8988T (cell line): ENCODE measurements at regions not wholly inside any gene's neighbourhood (a gene's known extent, or its start where the extent isn't known, plus 50 kb on each side); places are given as distances from the start of the nearest gene placed in this dataset.
A peak's percentile ranks its signal among the peaks of the same experiment; 100 is the strongest.
"Not testable (repeated sequence)": the region's sequence is repeated elsewhere in the genome, so short reads cannot be mapped to it uniquely, and the experiment has no call there.

Experiments
- DNase-seq: peaks from one replicate; pipeline ENCODE4 v3.0.0; 2011

DNA sequence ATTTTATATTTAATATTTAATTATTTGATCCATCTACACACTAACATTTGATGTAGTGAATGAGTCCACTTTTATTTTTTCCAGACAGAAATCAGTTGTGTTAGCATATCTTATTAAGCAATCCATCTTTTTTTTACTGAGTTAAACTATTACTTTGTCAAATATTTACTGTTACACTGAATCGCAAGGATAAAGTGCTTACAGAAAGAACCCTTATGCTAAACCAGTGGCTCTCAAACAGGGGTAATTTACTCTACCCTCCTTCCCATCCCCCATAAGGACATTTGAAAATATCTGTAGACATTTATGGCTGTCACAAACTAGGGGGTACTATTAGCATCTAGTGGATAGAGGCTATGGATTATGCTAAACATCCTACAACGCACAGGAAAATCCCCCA lies 508.2 kb downstream of the C12orf50 start:
- no peak for DNase-seq

DNA sequence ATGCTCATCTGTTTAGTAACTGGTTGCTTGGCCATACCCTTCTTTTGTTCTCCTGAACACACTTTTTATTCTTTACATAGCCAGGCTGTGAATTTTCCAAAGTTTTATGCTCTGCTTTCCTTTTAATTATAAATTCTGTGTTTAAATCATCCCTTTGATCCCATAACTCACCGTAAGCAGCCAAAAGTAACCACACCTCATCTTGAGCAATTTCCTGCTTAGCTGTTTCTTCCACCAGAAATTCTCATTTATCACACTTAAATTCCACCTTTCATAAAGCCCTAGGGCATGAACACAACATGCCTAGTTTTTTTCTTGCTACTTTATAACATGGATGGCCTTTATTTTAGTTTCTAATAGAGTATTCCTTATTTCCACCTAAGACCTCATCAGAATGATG lies 510.7 kb downstream of the C12orf50 start:
- DNase-seq: no peak

DNA sequence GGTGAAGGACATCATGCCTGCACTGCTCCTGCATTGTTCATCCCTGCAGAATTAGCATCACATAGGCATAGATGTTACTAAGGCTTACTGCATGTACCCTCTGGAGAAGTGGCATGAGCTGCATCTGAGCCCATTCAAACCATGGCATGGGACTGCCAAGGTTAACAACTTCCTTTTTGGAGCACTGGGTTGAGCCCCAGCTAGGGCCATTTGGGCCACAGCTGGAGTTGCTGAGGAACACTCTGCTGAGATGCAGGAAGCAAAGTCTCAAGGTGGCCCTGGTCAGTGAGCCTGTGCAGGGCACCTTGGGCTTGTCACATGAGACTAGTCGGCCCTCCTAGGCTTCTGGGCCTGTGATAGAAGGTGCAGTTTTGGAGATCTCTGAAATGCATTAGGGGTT lies 511.2 kb downstream of the C12orf50 start:
- no peak for DNase-seq

DNA sequence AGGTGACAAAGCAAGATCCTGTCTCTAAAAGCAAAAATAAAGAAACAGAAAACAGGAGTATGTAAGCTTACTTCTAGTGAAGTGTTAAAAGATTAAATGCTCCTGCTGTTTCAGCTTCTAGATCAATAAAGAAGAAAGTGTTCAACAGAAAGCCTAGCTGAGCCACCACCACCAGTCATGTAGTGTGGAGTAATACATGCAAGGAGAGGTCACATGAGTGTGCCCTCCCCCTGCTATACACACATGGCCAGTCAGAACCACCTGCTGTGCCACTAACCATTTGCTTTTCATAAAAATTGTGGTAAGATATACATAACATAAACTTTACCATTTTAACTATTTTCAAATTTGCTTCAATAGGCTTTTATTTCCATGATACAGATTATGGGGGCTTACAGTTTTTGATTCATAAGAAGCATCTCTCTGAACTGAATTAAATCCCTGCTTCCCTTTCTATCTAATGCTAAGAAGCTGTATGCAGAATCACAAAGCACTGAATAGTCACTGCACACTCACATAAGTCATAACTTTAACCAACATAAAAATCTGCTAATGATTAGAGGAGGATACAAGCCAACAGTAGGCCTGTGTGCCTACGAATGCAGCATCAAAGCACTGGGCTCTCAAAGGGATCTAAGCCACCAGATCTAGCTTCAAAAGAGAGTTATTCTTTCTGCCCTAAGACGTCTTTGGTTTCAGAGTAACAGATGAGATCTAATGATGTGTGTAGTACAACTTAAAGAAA lies 515.5 kb downstream of the C12orf50 start:
- DNase-seq: no peak

DNA sequence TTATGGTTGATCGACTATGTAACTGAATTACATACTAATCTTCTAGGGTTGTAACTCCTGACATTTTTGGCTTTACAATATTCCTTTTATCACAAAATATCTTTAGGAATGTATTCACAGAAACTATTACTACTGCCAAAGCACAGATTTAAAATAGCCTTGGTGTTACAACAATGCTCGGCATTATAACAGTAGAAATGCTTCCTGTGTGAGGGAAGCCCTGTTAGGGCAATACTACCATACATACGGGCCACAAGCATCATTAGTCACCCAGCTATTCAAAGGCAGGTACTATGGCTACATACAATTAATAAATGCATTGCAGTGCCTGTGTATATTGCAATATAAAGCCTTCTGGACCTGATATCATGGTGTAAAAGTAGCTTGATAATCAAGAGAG lies 517.8 kb downstream of the C12orf50 start:
- DNase-seq: no peak

DNA sequence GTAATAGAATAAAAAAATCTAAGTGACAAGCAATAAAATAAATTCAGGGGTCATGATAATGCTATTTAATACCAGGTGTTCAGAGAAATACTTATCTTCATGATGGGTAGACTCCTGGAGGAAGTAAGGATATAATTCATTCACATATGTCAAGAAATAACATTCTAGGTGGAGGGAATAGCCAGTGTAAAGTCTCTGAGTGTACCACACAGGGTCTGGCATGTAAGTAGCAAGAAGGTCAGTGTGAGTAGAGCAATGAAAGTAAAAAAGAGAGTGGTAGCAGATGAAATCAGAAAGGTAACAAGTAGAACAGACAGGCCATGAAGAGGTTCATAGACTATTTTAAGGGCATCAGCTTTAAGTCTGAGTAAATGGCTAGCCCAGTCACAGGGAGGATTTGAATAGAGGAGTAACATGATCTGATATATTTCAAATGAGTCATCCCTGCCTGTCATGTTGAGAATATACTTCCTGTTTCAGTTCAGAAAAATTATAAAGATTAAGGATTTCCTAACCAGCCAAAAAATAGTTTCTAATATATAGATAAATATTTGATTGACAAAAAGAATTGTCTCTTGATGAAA lies 519.9 kb downstream of the C12orf50 start:
- DNase-seq: peak; percentile 8

DNA sequence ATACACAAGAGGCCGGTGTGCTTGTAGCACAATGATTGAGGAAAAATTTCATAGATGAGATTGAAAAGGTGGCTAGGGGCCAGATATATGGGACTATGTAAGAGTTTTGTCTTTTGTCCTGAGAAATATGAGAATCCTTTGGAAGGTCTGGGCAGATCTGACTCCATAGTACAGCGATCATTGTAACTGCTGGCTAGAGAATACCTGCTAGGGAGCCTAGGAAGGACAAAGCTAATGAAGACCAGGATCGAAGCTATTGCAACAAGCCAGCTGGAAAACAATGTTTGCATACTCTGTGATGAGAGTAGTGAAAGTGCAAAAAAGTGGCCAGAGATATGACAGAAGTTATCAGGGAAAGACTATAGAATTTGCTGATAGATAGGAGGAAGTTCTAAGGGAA lies 537.6 kb downstream of the C12orf50 start:
- no peak for DNase-seq

DNA sequence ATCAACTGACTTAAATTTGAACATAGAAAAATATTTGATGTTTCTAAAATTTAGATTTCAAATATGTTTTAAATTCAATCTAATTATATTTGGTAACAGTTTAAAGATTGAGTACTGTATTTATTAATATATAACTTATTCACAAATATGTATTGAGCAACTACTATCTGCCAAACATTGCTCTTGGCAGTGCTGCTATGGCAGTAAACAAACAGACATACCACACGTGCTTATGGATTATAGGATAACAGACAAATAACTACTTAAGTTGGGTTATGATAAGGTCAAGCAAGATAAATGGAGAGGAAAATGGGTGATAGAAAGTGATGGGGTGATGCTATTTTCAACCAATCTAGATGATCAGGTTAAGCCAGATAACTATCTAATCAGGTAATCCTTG lies 538.1 kb downstream of the C12orf50 start:
- no peak for DNase-seq

DNA sequence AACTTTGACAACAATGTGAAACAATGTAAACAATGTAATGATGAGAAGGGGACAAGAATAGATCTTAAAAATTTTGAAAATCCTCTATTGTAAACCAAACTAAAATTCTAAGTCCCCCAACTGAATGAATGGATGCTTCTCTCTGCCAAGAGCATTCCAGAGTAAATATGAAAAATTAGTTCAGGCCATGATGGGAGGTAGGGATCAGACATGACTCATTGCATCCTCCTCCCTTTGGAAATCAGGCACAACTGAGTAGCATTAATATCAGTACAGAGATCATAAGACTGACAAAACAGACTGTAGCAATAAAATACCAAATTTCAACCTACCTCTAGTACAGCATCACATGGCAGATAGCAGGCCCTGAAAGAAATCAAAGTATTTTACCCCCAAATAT lies 559.9 kb downstream of the C12orf50 start:
- DNase-seq: no peak

DNA sequence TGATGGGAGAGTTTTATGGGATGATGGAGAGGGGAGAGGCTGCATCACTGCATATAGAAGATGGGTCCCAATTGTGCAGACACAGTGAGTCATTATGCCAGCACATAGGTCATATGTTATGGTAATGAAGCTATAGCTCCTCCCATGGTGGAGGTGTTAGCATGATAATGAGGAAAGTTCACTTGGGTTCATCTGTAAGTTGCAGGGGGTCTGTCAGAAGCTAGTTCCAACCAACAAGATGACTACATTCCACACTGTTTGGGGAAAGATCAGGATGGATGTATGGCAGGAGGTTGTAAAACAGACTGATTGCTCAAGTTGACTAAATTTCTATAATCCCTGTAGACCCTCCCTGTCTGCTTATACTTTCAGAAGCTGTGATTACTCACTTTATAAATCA lies 561.3 kb downstream of the C12orf50 start:
- no peak for DNase-seq

DNA sequence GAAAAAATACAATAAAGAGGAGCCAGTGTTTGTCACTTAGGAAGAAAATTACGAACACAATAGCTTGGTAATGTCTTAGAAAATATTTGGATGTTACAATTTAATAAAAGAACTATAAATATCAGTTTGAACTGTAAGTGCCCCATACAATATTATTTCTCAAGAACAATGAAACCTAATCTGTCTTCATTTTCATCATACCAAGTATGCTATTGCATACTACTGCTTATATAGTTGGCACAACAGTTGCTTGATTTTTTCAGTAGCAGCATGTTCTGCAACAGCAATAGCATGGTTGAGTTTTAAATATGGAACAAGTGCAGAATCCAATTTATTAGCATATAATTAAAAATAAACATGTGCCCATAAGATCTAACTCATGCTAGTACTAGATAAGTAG lies 564.6 kb downstream of the C12orf50 start:
- no peak for DNase-seq

DNA sequence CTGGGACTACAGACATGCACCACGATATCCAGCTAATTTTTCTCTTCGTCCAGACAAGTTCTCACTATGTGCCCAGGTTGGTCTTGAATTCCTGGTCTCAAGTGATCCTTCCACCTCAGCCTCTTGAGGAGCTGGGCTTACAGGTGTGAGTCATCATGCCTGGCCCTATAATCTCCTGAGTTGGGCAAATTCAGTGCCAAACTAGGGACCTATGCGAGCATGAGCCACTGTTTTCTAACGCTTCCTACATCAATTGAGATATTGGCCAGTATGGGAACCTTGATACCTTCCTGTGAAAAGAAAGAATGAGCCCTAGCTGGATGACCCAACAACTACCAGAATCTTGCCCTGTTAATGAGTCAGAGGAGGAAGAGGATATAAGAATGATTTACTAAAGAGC lies 585.2 kb downstream of the C12orf50 start:
- no peak for DNase-seq

DNA sequence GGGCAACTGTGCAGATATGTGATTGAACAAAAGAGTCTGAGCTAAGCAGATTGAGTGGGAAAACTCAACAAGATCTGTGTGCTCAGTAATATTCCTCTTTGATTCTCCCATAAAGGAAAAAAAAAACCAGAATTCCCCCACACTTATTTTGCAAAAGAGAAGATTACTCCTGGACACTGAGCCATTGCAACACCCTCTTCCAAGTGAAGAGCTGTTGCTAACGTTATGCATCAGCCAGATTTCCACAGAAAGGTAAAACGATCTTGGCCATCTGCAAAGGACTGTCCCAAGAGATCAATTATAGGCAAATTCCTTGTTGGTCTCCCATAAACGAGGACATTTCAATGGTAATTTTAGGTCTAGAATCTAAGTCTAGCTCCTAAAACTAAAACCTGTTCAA lies 587.7 kb downstream of the C12orf50 start:
- DNase-seq: no peak

DNA sequence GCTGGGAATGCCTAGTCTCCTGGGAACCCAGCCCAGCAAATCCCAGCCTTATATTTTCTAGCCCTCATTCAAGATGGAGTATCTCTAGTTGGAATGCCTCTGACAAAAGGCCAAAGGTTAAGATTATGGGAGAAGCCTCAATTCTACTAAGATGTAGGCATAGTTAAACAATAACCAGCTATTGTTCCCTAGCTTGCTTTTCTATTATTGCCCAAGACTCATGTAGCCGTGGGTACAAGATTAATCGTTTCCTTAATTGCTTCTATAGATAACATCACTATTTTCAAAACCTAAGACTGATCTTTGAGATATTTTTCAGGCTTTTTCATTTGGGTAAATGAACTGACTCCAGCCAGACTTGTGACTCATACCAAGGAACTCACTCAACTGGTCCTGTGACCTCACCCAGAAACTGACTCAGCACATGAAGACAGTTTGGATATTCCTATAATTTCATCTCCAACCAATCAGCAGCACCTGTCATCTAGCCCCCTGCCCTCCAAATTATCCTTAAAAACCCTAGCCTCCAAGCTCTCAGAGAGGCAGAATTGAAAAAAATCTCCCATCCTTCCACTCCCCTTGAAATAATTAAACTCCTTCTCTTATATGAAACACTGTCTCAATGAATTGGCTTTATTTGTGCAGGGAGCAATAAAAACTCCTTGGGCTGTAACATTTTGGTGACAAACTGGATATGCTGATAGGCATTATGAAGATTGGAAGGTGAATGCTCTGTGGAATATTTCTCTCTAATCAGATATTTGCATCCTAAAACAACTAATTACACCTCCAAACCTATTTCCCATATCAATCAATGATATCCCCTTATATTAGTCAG lies 589.0 kb downstream of the C12orf50 start:
- no peak for DNase-seq

DNA sequence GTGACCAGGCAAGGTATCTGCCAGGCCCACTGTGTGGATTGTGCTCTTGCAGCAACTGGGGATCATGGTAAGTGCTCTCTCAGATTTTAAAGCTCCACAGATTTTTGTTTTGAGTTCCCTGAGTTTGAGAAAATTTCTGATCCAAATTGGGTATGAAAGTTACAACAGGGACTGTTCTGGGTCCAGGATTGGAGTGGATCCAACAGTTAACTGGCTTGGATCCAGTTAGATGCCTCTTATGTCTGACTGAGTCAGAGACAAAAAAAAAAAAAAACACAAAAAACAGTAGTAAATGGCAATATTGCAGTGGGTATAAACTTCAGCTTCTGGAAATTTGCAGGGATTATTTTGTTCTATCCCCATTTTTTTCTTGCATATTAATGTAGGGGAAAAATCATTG lies 598.8 kb downstream of the C12orf50 start:
- no peak for DNase-seq

DNA sequence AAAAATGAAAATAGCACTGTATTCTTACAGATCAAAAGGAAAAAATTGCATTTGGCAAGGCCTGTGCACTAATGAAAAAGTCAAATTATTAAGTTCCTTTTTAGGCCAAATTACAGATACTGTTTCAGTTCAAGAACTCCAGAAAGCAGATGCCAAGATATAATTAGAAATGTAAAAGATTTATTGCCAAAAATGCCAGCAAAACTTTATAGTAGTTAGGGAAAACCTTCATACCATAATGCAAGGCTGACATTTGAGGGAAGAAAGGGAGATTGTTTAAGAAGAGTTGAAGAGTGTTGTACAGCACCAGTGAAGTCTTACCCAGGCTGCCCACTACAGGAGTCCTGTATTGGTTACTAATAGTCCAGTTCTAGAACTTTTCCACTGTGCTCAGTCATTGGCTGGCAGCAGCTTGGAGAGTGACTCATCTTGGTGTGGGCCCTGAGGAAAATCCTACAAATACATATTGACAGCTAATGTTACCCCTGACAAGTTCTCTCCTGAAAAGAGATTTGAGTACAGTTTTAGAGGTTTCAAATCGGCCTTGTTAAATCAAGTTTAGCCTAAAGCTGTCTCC lies 600.4 kb downstream of the C12orf50 start:
- no peak for DNase-seq

DNA sequence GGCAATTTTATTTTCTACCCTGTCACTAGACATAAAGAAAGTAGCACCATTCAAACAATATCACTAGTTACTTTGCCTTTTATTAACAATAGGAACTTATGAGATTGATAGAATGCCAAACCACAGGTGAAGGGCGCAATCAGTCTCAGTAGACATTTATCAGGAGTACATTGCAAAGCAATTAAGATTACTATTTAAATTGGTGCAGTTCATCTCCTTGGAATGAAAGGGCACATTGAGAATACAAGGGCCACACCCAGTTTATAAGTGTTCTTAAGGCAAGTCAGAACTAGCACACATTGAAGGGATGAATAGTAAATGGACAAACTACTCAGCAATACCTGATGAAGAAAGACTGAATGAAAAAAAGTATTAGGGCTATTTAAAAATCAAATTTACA lies 601.4 kb downstream of the C12orf50 start:
- DNase-seq: no peak

DNA sequence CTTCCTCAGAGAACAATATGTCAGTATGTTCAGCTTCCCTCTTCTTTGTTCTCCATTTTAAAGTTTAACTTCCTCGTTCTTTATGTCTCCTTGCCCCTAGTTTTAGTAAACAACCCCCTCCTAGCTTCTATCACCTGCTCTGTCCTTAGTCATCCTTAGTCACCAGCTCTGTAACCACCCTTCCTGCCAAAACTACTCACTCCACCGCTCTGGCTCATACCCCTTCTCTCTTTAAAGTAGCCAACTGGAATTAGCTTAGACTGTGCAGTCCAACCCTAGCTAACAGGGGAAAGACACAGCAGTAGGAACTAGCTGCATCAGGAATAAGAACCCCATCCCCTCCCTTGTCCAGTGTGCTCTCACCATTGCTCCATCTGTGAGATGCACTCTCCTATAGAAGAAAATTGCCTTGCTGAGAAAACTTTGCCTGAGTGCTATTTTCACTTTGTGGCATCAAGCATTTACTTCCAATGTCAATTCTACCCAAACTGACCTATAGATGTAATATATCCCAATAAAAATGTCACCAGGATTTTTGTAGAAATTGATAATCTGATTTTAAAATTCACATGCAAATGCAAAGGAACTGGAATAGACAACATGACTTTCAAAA lies 603.2 kb downstream of the C12orf50 start:
- no peak for DNase-seq

DNA sequence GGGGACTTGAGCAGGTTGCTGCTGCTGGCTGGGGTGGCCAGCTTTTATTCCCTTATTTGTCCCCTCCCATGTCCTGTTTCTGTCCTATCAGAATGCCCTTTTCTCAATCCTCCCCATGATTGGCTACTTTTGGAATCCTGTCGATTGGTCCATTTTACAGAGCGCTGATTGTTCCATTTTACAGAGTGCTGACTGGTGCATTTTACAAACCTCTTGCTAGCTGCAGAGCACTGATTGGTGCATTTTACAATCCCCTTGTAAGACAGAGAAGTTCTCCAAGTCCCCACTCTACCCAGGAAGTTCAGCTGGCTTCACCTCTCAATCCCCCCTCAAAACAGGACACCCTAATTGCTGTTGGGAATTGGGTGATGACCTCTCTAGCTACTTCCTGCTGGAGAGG lies 608.0 kb downstream of the C12orf50 start:
- DNase-seq: not testable (repeated sequence)

DNA sequence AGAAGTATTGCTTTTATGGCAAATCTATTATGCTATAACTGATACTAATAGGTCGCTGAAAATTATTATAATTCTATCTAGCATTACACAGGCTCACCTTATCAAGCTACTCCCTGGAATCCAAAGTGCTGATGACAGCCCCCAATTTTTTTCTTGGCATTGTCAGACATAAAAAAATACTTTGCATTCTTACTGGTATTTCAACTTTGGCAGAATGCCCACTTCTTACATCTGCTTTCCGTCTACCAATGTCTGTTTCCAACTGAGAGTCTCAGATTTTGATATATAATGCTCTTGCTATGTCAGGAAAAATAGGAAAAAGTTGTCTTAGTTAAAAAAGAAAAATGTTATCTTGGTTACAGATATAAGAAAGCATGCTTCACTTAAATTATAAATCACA lies 615.4 kb downstream of the C12orf50 start:
- no peak for DNase-seq

DNA sequence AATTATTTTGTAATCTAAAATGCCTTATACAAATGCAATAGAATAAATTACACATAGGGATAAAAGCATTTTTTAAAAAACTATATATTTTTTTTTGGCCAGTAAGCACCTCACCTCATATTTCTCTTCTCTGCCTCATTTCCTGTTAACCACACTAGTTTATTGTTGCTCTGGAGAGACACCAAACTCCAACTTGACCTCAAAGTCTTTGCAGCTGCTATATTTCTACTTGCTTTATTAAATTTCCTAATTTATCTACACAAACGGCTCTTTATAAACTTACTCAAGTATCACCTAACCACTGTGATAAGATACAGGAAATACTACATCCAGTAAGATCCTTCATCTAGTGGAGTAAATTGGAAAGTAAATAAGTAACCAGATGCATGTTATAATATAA lies 622.3 kb downstream of the C12orf50 start:
- DNase-seq: no peak

DNA sequence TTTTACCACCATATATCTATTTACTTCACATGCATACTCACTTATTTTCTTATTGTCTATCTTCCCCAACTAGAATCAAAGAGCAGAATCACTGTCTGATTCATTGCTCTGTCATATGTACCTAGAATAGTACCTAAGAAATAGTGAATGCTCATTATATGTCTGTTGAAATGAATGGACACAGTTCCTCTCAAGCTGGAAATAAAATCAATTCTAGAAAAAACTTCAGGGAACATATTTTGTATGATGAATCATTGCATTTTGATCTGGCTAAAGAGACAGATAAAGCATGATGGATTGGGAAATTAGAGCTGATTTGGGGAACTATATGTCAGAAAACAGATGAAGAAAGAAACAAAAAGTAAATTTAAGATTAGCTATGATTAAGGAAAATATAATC lies 623.3 kb downstream of the C12orf50 start:
- no peak for DNase-seq

DNA sequence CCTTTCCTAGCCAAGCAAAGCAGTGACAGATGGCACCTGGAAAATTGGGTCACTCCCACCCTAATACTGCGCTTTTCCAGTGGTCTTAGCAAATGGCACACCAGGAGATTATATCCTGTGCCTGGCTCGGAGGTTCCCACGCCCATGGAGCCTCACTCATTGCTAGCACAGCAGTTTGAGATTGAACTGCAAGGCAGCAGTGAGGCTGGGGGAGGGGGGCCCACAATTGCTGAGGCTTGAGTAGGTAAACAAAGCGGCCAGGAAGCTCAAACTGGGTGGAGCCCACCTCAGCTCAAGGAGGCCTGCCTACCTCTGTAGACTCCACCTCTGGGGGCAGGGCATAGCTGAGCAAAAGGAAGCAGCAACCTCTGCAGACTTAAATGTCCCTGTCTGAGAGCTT lies 635.0 kb downstream of the C12orf50 start:
- DNase-seq: not testable (repeated sequence)
